GM23338 (cell line): ENCODE measurements at regions not wholly inside any gene's neighbourhood (a gene's known extent, or its start where the extent isn't known, plus 50 kb on each side); places are given as distances from the start of the nearest gene placed in this dataset.

ENCODE experiments used
- ATAC-seq: fragments of 200-7000 bp; cut with Tn5 transposase; 3 replicates; pipeline ENCODE4 v1.9.1; 2020
- DNase-seq: peaks from one replicate; pipeline ENCODE4 v3.0.0-alpha.2; 2015; ENCODE audit warnings: low spot score
- H2AFZ ChIP-seq: fragments of 200-600 bp; sonication (generic); 2 replicates; pipeline ENCODE4 v1.8.0; 2016; ENCODE audit warnings: antibody characterized with exemption, mild to moderate bottlenecking, moderate library complexity
- H3F3A ChIP-seq: fragments of 200-600 bp; sonication (generic); replicated peaks from 2 replicates; pipeline ENCODE4 v1.8.0; 2017; ENCODE audit warnings: antibody characterized with exemption, mixed run types, low read depth
- H3K27ac ChIP-seq: fragments of 200-600 bp; sonication (generic); 2 replicates; pipeline ENCODE4 v1.6.1; 2016; ENCODE audit warnings: low read depth
- H3K27me3 ChIP-seq: fragments of 200-600 bp; sonication (generic); 2 replicates; pipeline ENCODE4 v1.8.0; 2016; ENCODE audit warnings: mild to moderate bottlenecking, mixed run types, moderate library complexity; ENCODE audit not compliant: insufficient read depth
- H3K36me3 ChIP-seq: fragments of 200-600 bp; sonication (generic); 2 replicates; pipeline ENCODE4 v1.8.0; 2016; ENCODE audit warnings: mild to moderate bottlenecking; ENCODE audit not compliant: insufficient read depth
- H3K4me1 ChIP-seq: fragments of 200-600 bp; sonication (generic); 2 replicates; pipeline ENCODE4 v1.8.0; 2016; ENCODE audit warnings: mild to moderate bottlenecking, moderate library complexity; ENCODE audit not compliant: insufficient read depth
- H3K4me2 ChIP-seq: fragments of 200-600 bp; sonication (generic); 2 replicates; pipeline ENCODE4 v1.7.1; 2017; ENCODE audit warnings: mixed run types
- H3K4me3 ChIP-seq: fragments of 200-600 bp; sonication (generic); 2 replicates; pipeline ENCODE4 v1.6.1; 2016; ENCODE audit warnings: mixed run types
- H3K79me2 ChIP-seq: fragments of 200-600 bp; sonication (generic); replicated peaks from 2 replicates; pipeline ENCODE4 v1.8.0; 2017; ENCODE audit warnings: mild to moderate bottlenecking; ENCODE audit not compliant: insufficient read depth
- H3K9me2 ChIP-seq: fragments of 200-600 bp; sonication (generic); 2 replicates; pipeline ENCODE4 v1.8.0; 2017; ENCODE audit not compliant: insufficient read depth
- H4K20me1 ChIP-seq: fragments of 200-600 bp; sonication (generic); replicated peaks from 2 replicates; pipeline ENCODE4 v1.8.0; 2017; ENCODE audit warnings: mild to moderate bottlenecking; ENCODE audit not compliant: insufficient read depth
- H3K27ac Mint-ChIP-seq: 2 replicates; pipeline ENCODE4 v1.8.0; 2020; ENCODE audit warnings: inconsistent platforms, mild to moderate bottlenecking, moderate library complexity, mixed read lengths
- H3K27me3 Mint-ChIP-seq: 3 replicates; pipeline ENCODE4 v1.8.0; 2022; ENCODE audit warnings: low read depth, mild to moderate bottlenecking, moderate library complexity, mixed read lengths, inconsistent platforms; ENCODE audit not compliant: insufficient read depth, poor library complexity
- H3K36me3 Mint-ChIP-seq: 3 replicates; pipeline ENCODE4 v1.8.0; 2021; ENCODE audit warnings: low read depth, mild to moderate bottlenecking, inconsistent platforms, moderate library complexity, mixed read lengths
- H3K4me1 Mint-ChIP-seq: 3 replicates; pipeline ENCODE4 v1.8.0; 2020; ENCODE audit warnings: mild to moderate bottlenecking, inconsistent platforms, mixed read lengths
- H3K4me3 Mint-ChIP-seq: 3 replicates; pipeline ENCODE4 v1.8.0; 2021; ENCODE audit warnings: moderate library complexity, mild to moderate bottlenecking, inconsistent platforms, mixed read lengths
- H3K9me3 Mint-ChIP-seq: 3 replicates; pipeline ENCODE4 v1.8.0; 2020; ENCODE audit warnings: moderate library complexity, mild to moderate bottlenecking, inconsistent platforms, mixed read lengths
- CREB1 ChIP-seq: fragments of 250-450 bp; sonication (Bioruptor Pico); IDR thresholded peaks from 2 replicates; pipeline ENCODE4 v1.5.0; 2020; ENCODE audit warnings: low read depth, mild to moderate bottlenecking, moderate library complexity
- EZH2 ChIP-seq: fragments of 200-600 bp; sonication (generic); IDR thresholded peaks from one replicate; pipeline ENCODE4 v1.8.0; 2017; ENCODE audit warnings: antibody characterized with exemption, mild to moderate bottlenecking, low read depth; ENCODE audit not compliant: unreplicated experiment
- EZH2phosphoT487 ChIP-seq: fragments of 200-600 bp; sonication (generic); IDR thresholded peaks from one replicate; pipeline ENCODE4 v1.8.1; 2018; ENCODE audit warnings: antibody characterized with exemption; ENCODE audit not compliant: unreplicated experiment
- JUNB ChIP-seq: IDR thresholded peaks from one replicate; pipeline ENCODE4 v1.6.1; 2016; ENCODE audit warnings: antibody characterized with exemption; ENCODE audit not compliant: unreplicated experiment
- POLR2AphosphoS5 ChIP-seq: IDR thresholded peaks from 2 replicates; pipeline ENCODE4 v1.6.1; 2016; ENCODE audit warnings: antibody characterized with exemption, low read depth
- STAT1 ChIP-seq: IDR thresholded peaks from one replicate; pipeline ENCODE4 v1.6.1; 2016; ENCODE audit warnings: antibody characterized with exemption; ENCODE audit not compliant: unreplicated experiment
- ZNF114 ChIP-seq: fragments of 250-450 bp; sonication (Bioruptor Pico); IDR thresholded peaks from 2 replicates; pipeline ENCODE4 v1.5.0; 2020; ENCODE audit warnings: mild to moderate bottlenecking, moderate library complexity
- ZNF331 ChIP-seq: fragments of 250-450 bp; sonication (Bioruptor Pico); IDR thresholded peaks from 2 replicates; pipeline ENCODE4 v1.5.0; 2020; ENCODE audit warnings: low read depth, mild to moderate bottlenecking, moderate library complexity
- TF ChIP-seq, protein P1 (sequence below): IDR thresholded peaks from one replicate; pipeline ENCODE4 v1.6.1; 2018; ENCODE audit warnings: antibody characterized with exemption; ENCODE audit not compliant: unreplicated experiment
- TF ChIP-seq, protein P2 (sequence below): IDR thresholded peaks from 2 replicates; pipeline ENCODE4 v1.6.1; 2016; ENCODE audit warnings: antibody characterized with exemption
- TF ChIP-seq, protein P3 (sequence below): fragments of 250-450 bp; sonication (Bioruptor Pico); IDR thresholded peaks from 2 replicates; pipeline ENCODE4 v1.5.0; 2020; ENCODE audit warnings: mild to moderate bottlenecking, moderate library complexity

DNA sequence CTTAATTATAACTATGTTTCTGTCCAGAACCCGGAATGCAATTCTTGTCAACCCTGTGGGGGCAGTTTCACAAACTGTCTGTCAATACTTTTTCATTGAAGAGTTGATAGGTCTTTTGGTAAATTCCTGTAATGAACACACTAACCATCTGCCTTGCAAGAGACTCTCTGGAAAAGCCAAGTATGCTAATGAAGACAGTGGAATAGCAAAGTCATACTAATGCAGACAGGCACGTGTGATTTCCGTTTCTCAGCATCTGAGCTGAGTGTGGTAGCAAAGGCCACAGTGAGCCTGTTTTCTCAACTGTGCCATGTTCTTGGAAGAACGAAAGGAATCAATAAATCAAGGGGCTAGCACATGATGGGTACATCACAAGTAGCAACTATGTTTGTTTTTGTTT, 494.1 kb upstream of the NRP1 start (continued):
- TF ChIP-seq, protein P1, sequence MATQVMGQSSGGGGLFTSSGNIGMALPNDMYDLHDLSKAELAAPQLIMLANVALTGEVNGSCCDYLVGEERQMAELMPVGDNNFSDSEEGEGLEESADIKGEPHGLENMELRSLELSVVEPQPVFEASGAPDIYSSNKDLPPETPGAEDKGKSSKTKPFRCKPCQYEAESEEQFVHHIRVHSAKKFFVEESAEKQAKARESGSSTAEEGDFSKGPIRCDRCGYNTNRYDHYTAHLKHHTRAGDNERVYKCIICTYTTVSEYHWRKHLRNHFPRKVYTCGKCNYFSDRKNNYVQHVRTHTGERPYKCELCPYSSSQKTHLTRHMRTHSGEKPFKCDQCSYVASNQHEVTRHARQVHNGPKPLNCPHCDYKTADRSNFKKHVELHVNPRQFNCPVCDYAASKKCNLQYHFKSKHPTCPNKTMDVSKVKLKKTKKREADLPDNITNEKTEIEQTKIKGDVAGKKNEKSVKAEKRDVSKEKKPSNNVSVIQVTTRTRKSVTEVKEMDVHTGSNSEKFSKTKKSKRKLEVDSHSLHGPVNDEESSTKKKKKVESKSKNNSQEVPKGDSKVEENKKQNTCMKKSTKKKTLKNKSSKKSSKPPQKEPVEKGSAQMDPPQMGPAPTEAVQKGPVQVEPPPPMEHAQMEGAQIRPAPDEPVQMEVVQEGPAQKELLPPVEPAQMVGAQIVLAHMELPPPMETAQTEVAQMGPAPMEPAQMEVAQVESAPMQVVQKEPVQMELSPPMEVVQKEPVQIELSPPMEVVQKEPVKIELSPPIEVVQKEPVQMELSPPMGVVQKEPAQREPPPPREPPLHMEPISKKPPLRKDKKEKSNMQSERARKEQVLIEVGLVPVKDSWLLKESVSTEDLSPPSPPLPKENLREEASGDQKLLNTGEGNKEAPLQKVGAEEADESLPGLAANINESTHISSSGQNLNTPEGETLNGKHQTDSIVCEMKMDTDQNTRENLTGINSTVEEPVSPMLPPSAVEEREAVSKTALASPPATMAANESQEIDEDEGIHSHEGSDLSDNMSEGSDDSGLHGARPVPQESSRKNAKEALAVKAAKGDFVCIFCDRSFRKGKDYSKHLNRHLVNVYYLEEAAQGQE, result no peak

DNA sequence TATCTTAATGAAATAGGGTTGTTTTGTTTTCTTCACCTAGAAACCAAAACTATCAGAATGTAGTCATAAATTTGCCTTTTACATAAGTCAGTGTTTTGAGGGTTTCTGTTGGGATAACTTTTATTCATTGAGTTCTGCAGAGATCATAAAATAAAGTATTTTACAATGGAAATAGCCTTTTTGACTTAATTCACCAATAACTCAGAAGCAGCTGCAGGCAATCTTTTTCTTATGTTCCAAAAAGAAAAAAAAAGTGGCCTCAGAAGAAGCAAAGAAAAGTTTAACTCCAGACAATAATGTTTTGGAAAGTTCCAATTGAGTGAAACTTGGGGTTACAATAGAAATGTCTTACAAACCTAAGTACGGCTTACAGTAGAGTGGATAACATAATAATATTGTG, 491.7 kb upstream of the NRP1 start:
- Histone ChIP-seq H3K27me3 (no peaks in the 10 kb centered on the region), H3K4me2 (no peak overlapping the region), H2AFZ (no peak overlapping the region), H3F3A (no peaks in the 10 kb centered on the region), H3K27ac (no peak overlapping the region), H3K4me3 (no peak overlapping the region), H3K79me2 (no peaks in the 10 kb centered on the region), H4K20me1 (no peaks in the 10 kb centered on the region), H3K4me1 (no peaks in the 10 kb centered on the region; the same call in 1 of the 2 replicates), H3K9me2 (0 out of 2 replicates have a peak, but pooled peaks cover 4% of the 10 kb centered on the region), H3K36me3 (no peaks in the 10 kb centered on the region)
- no peak for ATAC-seq
- no peak for DNase-seq
- Mint-ChIP-seq H3K4me3 (no peak overlapping the region), H3K36me3 (no peaks in the 10 kb centered on the region), H3K27me3 (peaks cover 10% of the 10 kb centered on the region), H3K9me3 (peaks cover 8% of the 10 kb centered on the region; the same call in 2 of the 3 replicates), H3K4me1 (no peaks in the 10 kb centered on the region), H3K27ac (no peak overlapping the region)
- no peak for TF ChIP-seq EZH2phosphoT487
- no peak for TF ChIP-seq JUNB
- TF ChIP-seq, protein P2, sequence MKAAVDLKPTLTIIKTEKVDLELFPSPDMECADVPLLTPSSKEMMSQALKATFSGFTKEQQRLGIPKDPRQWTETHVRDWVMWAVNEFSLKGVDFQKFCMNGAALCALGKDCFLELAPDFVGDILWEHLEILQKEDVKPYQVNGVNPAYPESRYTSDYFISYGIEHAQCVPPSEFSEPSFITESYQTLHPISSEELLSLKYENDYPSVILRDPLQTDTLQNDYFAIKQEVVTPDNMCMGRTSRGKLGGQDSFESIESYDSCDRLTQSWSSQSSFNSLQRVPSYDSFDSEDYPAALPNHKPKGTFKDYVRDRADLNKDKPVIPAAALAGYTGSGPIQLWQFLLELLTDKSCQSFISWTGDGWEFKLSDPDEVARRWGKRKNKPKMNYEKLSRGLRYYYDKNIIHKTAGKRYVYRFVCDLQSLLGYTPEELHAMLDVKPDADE, result no peak
- TF ChIP-seq EZH2, result no peak
- TF ChIP-seq, protein P1, result no peak
- no peak for TF ChIP-seq CREB1
- TF ChIP-seq POLR2AphosphoS5, result no peak
- TF ChIP-seq, protein P3, sequence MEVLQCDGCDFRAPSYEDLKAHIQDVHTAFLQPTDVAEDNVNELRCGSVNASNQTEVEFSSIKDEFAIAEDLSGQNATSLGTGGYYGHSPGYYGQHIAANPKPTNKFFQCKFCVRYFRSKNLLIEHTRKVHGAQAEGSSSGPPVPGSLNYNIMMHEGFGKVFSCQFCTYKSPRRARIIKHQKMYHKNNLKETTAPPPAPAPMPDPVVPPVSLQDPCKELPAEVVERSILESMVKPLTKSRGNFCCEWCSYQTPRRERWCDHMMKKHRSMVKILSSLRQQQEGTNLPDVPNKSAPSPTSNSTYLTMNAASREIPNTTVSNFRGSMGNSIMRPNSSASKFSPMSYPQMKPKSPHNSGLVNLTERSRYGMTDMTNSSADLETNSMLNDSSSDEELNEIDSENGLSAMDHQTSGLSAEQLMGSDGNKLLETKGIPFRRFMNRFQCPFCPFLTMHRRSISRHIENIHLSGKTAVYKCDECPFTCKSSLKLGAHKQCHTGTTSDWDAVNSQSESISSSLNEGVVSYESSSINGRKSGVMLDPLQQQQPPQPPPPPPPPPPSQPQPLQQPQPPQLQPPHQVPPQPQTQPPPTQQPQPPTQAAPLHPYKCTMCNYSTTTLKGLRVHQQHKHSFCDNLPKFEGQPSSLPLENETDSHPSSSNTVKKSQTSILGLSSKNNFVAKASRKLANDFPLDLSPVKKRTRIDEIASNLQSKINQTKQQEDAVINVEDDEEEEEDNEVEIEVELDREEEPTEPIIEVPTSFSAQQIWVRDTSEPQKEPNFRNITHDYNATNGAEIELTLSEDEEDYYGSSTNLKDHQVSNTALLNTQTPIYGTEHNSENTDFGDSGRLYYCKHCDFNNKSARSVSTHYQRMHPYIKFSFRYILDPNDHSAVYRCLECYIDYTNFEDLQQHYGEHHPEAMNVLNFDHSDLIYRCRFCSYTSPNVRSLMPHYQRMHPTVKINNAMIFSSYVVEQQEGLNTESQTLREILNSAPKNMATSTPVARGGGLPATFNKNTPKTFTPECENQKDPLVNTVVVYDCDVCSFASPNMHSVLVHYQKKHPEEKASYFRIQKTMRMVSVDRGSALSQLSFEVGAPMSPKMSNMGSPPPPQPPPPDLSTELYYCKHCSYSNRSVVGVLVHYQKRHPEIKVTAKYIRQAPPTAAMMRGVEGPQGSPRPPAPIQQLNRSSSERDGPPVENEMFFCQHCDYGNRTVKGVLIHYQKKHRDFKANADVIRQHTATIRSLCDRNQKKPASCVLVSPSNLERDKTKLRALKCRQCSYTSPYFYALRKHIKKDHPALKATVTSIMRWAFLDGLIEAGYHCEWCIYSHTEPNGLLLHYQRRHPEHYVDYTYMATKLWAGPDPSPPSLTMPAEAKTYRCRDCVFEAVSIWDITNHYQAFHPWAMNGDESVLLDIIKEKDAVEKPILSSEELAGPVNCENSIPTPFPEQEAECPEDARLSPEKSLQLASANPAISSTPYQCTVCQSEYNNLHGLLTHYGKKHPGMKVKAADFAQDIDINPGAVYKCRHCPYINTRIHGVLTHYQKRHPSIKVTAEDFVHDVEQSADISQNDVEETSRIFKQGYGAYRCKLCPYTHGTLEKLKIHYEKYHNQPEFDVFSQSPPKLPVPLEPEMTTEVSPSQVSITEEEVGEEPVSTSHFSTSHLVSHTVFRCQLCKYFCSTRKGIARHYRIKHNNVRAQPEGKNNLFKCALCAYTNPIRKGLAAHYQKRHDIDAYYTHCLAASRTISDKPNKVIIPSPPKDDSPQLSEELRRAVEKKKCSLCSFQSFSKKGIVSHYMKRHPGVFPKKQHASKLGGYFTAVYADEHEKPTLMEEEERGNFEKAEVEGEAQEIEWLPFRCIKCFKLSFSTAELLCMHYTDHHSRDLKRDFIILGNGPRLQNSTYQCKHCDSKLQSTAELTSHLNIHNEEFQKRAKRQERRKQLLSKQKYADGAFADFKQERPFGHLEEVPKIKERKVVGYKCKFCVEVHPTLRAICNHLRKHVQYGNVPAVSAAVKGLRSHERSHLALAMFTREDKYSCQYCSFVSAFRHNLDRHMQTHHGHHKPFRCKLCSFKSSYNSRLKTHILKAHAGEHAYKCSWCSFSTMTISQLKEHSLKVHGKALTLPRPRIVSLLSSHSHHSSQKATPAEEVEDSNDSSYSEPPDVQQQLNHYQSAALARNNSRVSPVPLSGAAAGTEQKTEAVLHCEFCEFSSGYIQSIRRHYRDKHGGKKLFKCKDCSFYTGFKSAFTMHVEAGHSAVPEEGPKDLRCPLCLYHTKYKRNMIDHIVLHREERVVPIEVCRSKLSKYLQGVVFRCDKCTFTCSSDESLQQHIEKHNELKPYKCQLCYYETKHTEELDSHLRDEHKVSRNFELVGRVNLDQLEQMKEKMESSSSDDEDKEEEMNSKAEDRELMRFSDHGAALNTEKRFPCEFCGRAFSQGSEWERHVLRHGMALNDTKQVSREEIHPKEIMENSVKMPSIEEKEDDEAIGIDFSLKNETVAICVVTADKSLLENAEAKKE, result no peak
- no peak for TF ChIP-seq ZNF331 (CRISPR knock-in tag)
- no peak for TF ChIP-seq ZNF114 (CRISPR knock-in tag)
- TF ChIP-seq STAT1, result no peak
